PFSK-1 (cell line): ENCODE measurements at regions not wholly inside any gene's neighbourhood (a gene's known extent, or its start where the extent isn't known, plus 50 kb on each side); places are given as distances from the start of the nearest gene placed in this dataset.

Experiments used
- FOXP2 ChIP-seq: optimal IDR thresholded peaks from 2 replicates; pipeline ENCODE3; 2011; ENCODE audit warnings: borderline replicate concordance, control low read depth, inconsistent platforms; ENCODE audit not compliant: insufficient read depth; ENCODE audit errors: extremely low read length, extremely low read depth
- POLR2AphosphoS5 ChIP-seq: IDR thresholded peaks from 2 replicates; pipeline ENCODE4 v1.6.1; 2012; ENCODE audit warnings: low read depth, mild to moderate bottlenecking, control low read depth, low read length, moderate library complexity
- SIN3A ChIP-seq: IDR thresholded peaks from 2 replicates; pipeline ENCODE4 v1.6.1; 2012; ENCODE audit warnings: mild to moderate bottlenecking, low read length, moderate library complexity, borderline replicate concordance; ENCODE audit not compliant: insufficient read depth
- TAF1 ChIP-seq: IDR thresholded peaks from 2 replicates; pipeline ENCODE4 v1.6.1; 2012; ENCODE audit warnings: low read length, control low read depth, borderline replicate concordance; ENCODE audit not compliant: insufficient read depth
- TF ChIP-seq, protein P1 (sequence below), 2 experiments: IDR thresholded peaks; 2 replicates each; pipeline versions ENCODE4 v1.6.1 to v1.8.0; 2011 to 2012; ENCODE audit warnings: low read depth in 2 of 2, low read length in 2 of 2, control low read depth in 1 of 2, inconsistent platforms in 1 of 2, mild to moderate bottlenecking in 1 of 2, moderate library complexity in 1 of 2; ENCODE audit not compliant: insufficient read depth in 1 of 2

DNA sequence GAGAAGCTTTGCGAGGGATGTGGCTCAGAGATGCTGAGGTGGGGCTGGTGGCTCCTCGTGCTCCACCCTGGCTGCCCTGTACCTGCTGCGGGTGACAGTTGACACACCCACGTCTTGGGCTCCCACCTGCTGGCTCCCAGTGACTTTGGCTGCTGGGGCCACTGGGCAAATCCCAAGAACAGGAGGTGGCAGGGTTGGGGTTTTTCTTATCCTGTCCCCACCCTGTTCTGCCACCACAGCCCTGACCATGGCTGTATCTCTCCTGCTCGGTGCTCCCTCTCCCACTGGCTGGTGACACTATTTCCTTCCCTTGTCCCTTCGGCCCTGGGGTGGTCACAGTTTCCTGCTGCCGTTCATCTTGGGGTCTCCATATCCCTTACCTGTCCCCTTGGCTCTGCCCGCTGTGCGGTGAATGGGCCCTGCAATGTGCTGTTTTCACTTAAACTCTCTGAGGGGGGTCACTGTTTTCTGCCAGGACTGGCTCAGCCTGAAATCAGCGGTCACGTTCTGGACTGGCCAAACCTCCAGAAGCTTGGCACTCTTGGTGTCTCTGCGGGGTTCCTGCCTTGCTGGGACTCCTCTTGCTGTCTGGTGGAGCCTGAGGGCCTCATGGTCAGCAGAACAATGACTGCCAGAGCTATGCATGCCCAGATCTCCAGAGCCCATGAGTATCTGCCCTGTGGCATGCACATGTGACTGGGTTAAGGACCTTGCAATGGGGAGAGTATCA, 144.2 kb downstream of the IRF8 start:
- TF ChIP-seq, protein P1, sequence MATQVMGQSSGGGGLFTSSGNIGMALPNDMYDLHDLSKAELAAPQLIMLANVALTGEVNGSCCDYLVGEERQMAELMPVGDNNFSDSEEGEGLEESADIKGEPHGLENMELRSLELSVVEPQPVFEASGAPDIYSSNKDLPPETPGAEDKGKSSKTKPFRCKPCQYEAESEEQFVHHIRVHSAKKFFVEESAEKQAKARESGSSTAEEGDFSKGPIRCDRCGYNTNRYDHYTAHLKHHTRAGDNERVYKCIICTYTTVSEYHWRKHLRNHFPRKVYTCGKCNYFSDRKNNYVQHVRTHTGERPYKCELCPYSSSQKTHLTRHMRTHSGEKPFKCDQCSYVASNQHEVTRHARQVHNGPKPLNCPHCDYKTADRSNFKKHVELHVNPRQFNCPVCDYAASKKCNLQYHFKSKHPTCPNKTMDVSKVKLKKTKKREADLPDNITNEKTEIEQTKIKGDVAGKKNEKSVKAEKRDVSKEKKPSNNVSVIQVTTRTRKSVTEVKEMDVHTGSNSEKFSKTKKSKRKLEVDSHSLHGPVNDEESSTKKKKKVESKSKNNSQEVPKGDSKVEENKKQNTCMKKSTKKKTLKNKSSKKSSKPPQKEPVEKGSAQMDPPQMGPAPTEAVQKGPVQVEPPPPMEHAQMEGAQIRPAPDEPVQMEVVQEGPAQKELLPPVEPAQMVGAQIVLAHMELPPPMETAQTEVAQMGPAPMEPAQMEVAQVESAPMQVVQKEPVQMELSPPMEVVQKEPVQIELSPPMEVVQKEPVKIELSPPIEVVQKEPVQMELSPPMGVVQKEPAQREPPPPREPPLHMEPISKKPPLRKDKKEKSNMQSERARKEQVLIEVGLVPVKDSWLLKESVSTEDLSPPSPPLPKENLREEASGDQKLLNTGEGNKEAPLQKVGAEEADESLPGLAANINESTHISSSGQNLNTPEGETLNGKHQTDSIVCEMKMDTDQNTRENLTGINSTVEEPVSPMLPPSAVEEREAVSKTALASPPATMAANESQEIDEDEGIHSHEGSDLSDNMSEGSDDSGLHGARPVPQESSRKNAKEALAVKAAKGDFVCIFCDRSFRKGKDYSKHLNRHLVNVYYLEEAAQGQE (IDR thresholded peaks at IDR 0.05; ENCODE audit: insufficient read depth in 1 of 2, low read depth in 2 of 2, low read length in 2 of 2) = no peak
- TF ChIP-seq POLR2AphosphoS5 (no peak), TAF1 (no peak), SIN3A (no peak), FOXP2 (no peak)
